ENCODE measurements at regions not wholly inside any gene's neighbourhood (a gene's known extent, or its start where the extent isn't known, plus 50 kb on each side); places are given as distances from the start of the nearest gene placed in this dataset.

DNA sequence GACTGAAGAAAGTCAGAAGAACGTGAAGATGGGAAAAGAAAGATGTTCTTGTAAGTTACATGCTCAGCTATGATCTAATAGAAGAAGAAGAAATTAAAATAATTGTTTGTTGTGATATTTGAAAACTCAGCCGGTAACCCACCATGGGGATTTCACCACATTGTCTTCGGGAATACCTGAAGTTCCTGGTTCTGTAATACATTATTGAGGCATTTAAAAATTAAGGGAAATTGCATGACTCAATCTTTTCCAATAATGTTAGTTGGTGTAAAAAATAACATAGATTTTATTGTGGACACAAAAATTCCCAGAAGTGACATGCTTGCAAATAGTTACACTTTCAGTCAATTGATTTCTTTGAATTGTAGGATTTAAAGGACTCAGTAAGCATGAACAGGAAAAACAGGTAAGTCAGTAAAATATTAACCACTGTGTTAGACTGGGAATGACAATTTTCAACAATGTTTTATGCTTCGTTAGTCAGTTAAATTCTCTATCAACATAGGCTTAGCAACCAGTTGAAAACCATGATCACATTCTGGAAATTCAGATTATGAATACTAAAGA, 745.1 kb downstream of the LTN1 start:
- Histone ChIP-seq H3K27ac (no peak overlapping the region), H3K27me3 (no peaks in the 10 kb centered on the region), H3K36me3 (no peaks in the 10 kb centered on the region), H3K4me1 (ENCODE audit: insufficient read depth) (peaks cover under 1% of the 10 kb centered on the region), H3K4me3 (no peak overlapping the region), H3K9me3 (no peaks in the 10 kb centered on the region)
- intact Hi-C loops (cut with DNase I), result no loop called here
- DNase-seq, result no peak
- TF ChIP-seq EP300 (IDR thresholded peaks at IDR 0.05), result no peak
- no peak for TF ChIP-seq POLR2A (IDR thresholded peaks at IDR 0.05)
- TF ChIP-seq, protein P1, sequence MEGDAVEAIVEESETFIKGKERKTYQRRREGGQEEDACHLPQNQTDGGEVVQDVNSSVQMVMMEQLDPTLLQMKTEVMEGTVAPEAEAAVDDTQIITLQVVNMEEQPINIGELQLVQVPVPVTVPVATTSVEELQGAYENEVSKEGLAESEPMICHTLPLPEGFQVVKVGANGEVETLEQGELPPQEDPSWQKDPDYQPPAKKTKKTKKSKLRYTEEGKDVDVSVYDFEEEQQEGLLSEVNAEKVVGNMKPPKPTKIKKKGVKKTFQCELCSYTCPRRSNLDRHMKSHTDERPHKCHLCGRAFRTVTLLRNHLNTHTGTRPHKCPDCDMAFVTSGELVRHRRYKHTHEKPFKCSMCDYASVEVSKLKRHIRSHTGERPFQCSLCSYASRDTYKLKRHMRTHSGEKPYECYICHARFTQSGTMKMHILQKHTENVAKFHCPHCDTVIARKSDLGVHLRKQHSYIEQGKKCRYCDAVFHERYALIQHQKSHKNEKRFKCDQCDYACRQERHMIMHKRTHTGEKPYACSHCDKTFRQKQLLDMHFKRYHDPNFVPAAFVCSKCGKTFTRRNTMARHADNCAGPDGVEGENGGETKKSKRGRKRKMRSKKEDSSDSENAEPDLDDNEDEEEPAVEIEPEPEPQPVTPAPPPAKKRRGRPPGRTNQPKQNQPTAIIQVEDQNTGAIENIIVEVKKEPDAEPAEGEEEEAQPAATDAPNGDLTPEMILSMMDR (IDR thresholded peaks at IDR 0.05), result no peak
- WGBS, 3 donors, result 95 to 97% (median 96%) methylated on average over 4 of the region's 4 CpGs

DNA sequence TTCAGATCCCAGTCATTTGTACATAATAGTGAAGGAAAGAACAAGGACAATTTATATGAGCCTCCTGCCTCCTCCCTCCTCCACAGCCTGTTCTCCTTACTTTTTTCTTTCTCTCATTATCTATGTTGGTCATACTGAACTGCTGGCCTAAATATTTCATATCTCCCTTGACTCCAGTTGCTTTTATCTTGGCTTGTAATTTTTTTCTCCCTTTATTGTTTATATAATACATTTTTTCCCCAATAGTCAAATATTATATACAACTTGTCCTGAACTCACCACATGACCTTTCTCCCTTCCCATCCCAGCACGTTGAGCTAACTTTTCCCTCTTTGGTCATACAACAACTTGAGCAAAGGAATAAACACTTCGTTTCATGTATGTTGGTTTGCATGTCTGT, 752.1 kb downstream of the LTN1 start:
- TF ChIP-seq POLR2A (IDR thresholded peaks at IDR 0.05) (no peak), EP300 (IDR thresholded peaks at IDR 0.05) (no peak)
- TF ChIP-seq, protein P1 (IDR thresholded peaks at IDR 0.05), result no peak
- H3K27ac ChIP-seq, result no peak overlapping the region
- H3K4me1 ChIP-seq (ENCODE audit: insufficient read depth), result peaks cover 6% of the 10 kb centered on the region
- intact Hi-C loops (cut with DNase I), result no loop called here
- H3K27me3 ChIP-seq, result no peaks in the 10 kb centered on the region
- H3K4me3 ChIP-seq, result no peak overlapping the region
- DNase-seq, result no peak
- 35 to 40% (median 39%) methylated on average over 2 of the region's 2 CpGs for WGBS, 3 donors
- H3K36me3 ChIP-seq, result no peaks in the 10 kb centered on the region
- no peaks in the 10 kb centered on the region for H3K9me3 ChIP-seq

DNA sequence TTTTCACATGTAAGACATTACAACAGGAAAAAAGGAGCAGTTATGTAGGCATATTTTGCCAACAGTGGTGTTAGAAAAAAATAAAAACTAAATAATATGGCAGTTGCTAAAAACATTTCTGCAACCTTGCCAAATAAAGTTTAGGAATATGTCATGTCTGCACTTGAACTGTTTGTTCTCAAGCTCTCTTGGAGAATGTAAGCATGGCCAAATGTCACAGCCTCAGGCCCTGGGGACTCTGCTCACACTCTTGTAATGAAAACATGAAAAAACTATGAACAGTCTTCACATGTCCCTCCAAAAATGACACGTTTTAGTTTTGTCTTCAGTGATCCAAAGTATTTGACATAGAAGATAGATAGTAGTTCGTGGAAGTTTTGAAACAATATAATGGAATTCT, 753.3 kb downstream of the LTN1 start:
- intact Hi-C loops (cut with DNase I), result no loop called here
- Histone ChIP-seq H3K36me3 (no peaks in the 10 kb centered on the region), H3K4me3 (no peak overlapping the region), H3K4me1 (ENCODE audit: insufficient read depth) (peaks cover 6% of the 10 kb centered on the region), H3K27me3 (no peaks in the 10 kb centered on the region), H3K9me3 (no peaks in the 10 kb centered on the region), H3K27ac (no peak overlapping the region)
- DNase-seq, result peak in 1 of 5 donors; percentile 46
- 10 to 21% (median 11%) methylated on average over 2 of the region's 2 CpGs for WGBS, 3 donors
- TF ChIP-seq, protein P1 (IDR thresholded peaks at IDR 0.05), result no peak
- TF ChIP-seq EP300 (IDR thresholded peaks at IDR 0.05), result no peak
- TF ChIP-seq POLR2A (IDR thresholded peaks at IDR 0.05), result no peak

DNA sequence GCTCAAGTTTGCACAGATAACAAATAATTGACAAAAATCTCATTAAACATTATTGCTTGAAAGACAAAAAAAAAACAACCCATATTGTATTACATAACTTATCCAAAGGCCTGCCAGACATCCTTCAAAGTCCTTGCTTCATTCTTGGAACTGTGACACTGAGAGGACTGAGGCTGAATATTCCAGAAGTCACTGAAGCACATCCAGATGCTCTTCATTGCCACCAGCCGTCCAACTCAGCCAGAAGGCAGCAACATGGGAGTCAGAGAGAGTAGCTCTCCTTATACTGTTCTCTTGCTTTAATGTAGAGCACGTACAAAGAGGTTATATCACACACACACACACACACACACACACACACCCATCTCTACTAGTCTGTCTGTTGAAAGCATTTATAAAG, 755.0 kb downstream of the LTN1 start:
- H3K36me3 ChIP-seq, result no peaks in the 10 kb centered on the region
- TF ChIP-seq, protein P1 (IDR thresholded peaks at IDR 0.05), result no peak
- TF ChIP-seq POLR2A (IDR thresholded peaks at IDR 0.05) (no peak), EP300 (IDR thresholded peaks at IDR 0.05) (no peak)
- WGBS, 3 donors, result 90 to 98% (median 92%) methylated on average over 2 of the region's 2 CpGs
- H3K9me3 ChIP-seq, result no peaks in the 10 kb centered on the region
- no peak overlapping the region for H3K4me3 ChIP-seq
- no peaks in the 10 kb centered on the region for H3K27me3 ChIP-seq
- peaks cover 6% of the 10 kb centered on the region for H3K4me1 ChIP-seq (ENCODE audit: insufficient read depth)
- DNase-seq, result no peak
- intact Hi-C loops (cut with DNase I), result no loop called here
- H3K27ac ChIP-seq, result no peak overlapping the region
